Hepatocyte (in vitro differentiated cells): ENCODE measurements at regions not wholly inside any gene's neighbourhood (a gene's known extent, or its start where the extent isn't known, plus 50 kb on each side); places are given as distances from the start of the nearest gene placed in this dataset.

ENCODE experiments used
- DNase-seq: peaks from one replicate; pipeline ENCODE4 v3.0.0-alpha.2; 2016; ENCODE audit warnings: low spot score
- H2AFZ ChIP-seq: fragments of 200-600 bp; sonication (generic); 2 replicates; pipeline ENCODE4 v1.6.0; 2016; ENCODE audit warnings: antibody characterized with exemption, mild to moderate bottlenecking
- H3K27ac ChIP-seq: fragments of 200-600 bp; sonication (generic); 2 replicates; pipeline ENCODE4 v1.5.1; 2016; ENCODE audit warnings: mild to moderate bottlenecking
- H3K27me3 ChIP-seq: fragments of 200-600 bp; sonication (generic); 2 replicates; pipeline ENCODE4 v1.6.1; 2016
- H3K36me3 ChIP-seq: fragments of 200-600 bp; sonication (generic); replicated peaks from 2 replicates; pipeline ENCODE4 v1.5.1; 2016; ENCODE audit warnings: low read depth; ENCODE audit not compliant: insufficient read depth
- H3K4me1 ChIP-seq: fragments of 200-600 bp; sonication (generic); 2 replicates; pipeline ENCODE4 v1.5.1; 2016; ENCODE audit warnings: mild to moderate bottlenecking, moderate library complexity; ENCODE audit not compliant: insufficient read depth
- H3K4me2 ChIP-seq: fragments of 200-600 bp; sonication (generic); 2 replicates; pipeline ENCODE4 v1.6.0; 2016
- H3K4me3 ChIP-seq: fragments of 200-600 bp; sonication (generic); 2 replicates; pipeline ENCODE4 v1.5.1; 2016; ENCODE audit warnings: mild to moderate bottlenecking
- H3K79me2 ChIP-seq: fragments of 200-600 bp; sonication (generic); 2 replicates; pipeline ENCODE4 v1.6.0; 2017; ENCODE audit warnings: mild to moderate bottlenecking
- H3K9me2 ChIP-seq: fragments of 200-600 bp; sonication (generic); replicated peaks from 2 replicates; pipeline ENCODE4 v1.6.0; 2017; ENCODE audit warnings: mild to moderate bottlenecking; ENCODE audit not compliant: insufficient read depth
- H3K9me3 ChIP-seq: fragments of 200-600 bp; sonication (generic); 2 replicates; pipeline ENCODE4 v1.5.1; 2016; ENCODE audit warnings: low read depth, mild to moderate bottlenecking
- H4K20me1 ChIP-seq: fragments of 200-600 bp; sonication (generic); 2 replicates; pipeline ENCODE4 v1.6.0; 2016; ENCODE audit warnings: mild to moderate bottlenecking; ENCODE audit not compliant: insufficient read depth, poor library complexity, severe bottlenecking
- EZH2 ChIP-seq: fragments of 200-600 bp; sonication (generic); IDR thresholded peaks from 2 replicates; pipeline ENCODE4 v1.6.1; 2016; ENCODE audit warnings: antibody characterized with exemption, mild to moderate bottlenecking, borderline replicate concordance
- EZH2phosphoT487 ChIP-seq: fragments of 200-600 bp; sonication (generic); IDR thresholded peaks from one replicate; pipeline ENCODE4 v1.6.1; 2018; ENCODE audit warnings: antibody characterized with exemption, mild to moderate bottlenecking, low read depth, moderate library complexity; ENCODE audit not compliant: unreplicated experiment, severe bottlenecking
- WGBS: methylation state at CpG from one replicate; pipeline ENCODE4 v1.1.6; 2016; ENCODE audit warnings: low lambda C conversion rate; ENCODE audit errors: missing lambda C conversion rate; 5-methylcytosine and 5-hydroxymethylcytosine counted together
- TF ChIP-seq, protein P1 (sequence below): fragments of 200-600 bp; sonication (generic); IDR thresholded peaks from 2 replicates; pipeline ENCODE4 v1.5.1; 2016; ENCODE audit warnings: antibody characterized with exemption, mild to moderate bottlenecking; ENCODE audit not compliant: poor library complexity

DNA sequence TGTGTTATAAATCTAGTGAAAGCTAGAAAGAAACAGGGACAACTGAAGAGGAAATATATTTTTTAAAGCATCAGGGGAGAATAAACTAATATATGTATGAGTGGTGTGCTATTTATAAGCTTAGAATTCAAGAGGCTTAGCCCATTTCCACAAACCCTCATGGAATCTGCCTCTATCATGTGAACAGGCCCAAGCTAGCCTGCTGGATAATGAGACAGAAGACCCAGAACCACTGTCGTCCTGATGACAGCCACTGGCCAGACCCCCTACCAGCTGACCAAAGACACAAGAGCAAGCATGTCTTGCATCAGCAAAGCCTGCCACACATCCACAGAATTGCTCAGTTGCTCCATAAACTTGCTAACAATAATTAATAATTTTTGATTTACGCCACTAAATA lies 382.3 kb upstream of the NXPH2 start:
- TF ChIP-seq EZH2 (no peak), EZH2phosphoT487 (no peak)
- TF ChIP-seq, protein P1, sequence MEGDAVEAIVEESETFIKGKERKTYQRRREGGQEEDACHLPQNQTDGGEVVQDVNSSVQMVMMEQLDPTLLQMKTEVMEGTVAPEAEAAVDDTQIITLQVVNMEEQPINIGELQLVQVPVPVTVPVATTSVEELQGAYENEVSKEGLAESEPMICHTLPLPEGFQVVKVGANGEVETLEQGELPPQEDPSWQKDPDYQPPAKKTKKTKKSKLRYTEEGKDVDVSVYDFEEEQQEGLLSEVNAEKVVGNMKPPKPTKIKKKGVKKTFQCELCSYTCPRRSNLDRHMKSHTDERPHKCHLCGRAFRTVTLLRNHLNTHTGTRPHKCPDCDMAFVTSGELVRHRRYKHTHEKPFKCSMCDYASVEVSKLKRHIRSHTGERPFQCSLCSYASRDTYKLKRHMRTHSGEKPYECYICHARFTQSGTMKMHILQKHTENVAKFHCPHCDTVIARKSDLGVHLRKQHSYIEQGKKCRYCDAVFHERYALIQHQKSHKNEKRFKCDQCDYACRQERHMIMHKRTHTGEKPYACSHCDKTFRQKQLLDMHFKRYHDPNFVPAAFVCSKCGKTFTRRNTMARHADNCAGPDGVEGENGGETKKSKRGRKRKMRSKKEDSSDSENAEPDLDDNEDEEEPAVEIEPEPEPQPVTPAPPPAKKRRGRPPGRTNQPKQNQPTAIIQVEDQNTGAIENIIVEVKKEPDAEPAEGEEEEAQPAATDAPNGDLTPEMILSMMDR = no peak
- H3K9me3 ChIP-seq = no peaks in the 10 kb centered on the region
- no peak overlapping the region for H3K4me2 ChIP-seq
- no peaks in the 10 kb centered on the region for H3K27me3 ChIP-seq
- no peak for DNase-seq
- H3K9me2 ChIP-seq = no peaks in the 10 kb centered on the region
- 85% methylated on average over 2 of the region's 2 CpGs for WGBS
- no peaks in the 10 kb centered on the region for H4K20me1 ChIP-seq
- H3K79me2 ChIP-seq = no peaks in the 10 kb centered on the region
- H3K36me3 ChIP-seq = no peaks in the 10 kb centered on the region
- no peak overlapping the region for H3K27ac ChIP-seq
- H3K4me3 ChIP-seq = no peak overlapping the region
- no peak overlapping the region for H2AFZ ChIP-seq
- no peaks in the 10 kb centered on the region for H3K4me1 ChIP-seq

- no peaks in the 10 kb centered on the region for H4K20me1 ChIP-seq
- no peak for TF ChIP-seq EZH2
- TF ChIP-seq, protein P1 = no peak
- TF ChIP-seq EZH2phosphoT487 = no peak
- no peaks in the 10 kb centered on the region for H3K4me1 ChIP-seq
- WGBS = 75% methylated on average over 1 of the region's 1 CpG
- H3K4me2 ChIP-seq = no peak overlapping the region
- no peaks in the 10 kb centered on the region for H3K27me3 ChIP-seq
- H3K79me2 ChIP-seq = no peaks in the 10 kb centered on the region
- H3K27ac ChIP-seq = no peak overlapping the region
- no peaks in the 10 kb centered on the region for H3K9me2 ChIP-seq
- no peaks in the 10 kb centered on the region for H3K36me3 ChIP-seq
- H2AFZ ChIP-seq = no peak overlapping the region
- DNase-seq = no peak
- H3K4me3 ChIP-seq = no peak overlapping the region
- H3K9me3 ChIP-seq = no peaks in the 10 kb centered on the region
These were observed 380.6 kb upstream of the NXPH2 start for GRCh38 chr2:139160836-139161235.

GRCh38 chr2:139159177-139159576 lies 379.0 kb upstream of the NXPH2 start:
- 86% methylated on average over 3 of the region's 3 CpGs for WGBS
- DNase-seq = no peak
- H3K27me3 ChIP-seq = no peaks in the 10 kb centered on the region
- TF ChIP-seq EZH2 (no peak), EZH2phosphoT487 (no peak)
- TF ChIP-seq, protein P1 = no peak
- H3K27ac ChIP-seq = no peak overlapping the region
- H2AFZ ChIP-seq = no peak overlapping the region
- H3K9me2 ChIP-seq = no peaks in the 10 kb centered on the region
- no peak overlapping the region for H3K4me3 ChIP-seq
- no peak overlapping the region for H3K4me2 ChIP-seq
- H3K4me1 ChIP-seq = no peaks in the 10 kb centered on the region
- no peaks in the 10 kb centered on the region for H3K79me2 ChIP-seq
- no peaks in the 10 kb centered on the region for H3K36me3 ChIP-seq
- H4K20me1 ChIP-seq = no peaks in the 10 kb centered on the region
- H3K9me3 ChIP-seq = no peaks in the 10 kb centered on the region

DNA sequence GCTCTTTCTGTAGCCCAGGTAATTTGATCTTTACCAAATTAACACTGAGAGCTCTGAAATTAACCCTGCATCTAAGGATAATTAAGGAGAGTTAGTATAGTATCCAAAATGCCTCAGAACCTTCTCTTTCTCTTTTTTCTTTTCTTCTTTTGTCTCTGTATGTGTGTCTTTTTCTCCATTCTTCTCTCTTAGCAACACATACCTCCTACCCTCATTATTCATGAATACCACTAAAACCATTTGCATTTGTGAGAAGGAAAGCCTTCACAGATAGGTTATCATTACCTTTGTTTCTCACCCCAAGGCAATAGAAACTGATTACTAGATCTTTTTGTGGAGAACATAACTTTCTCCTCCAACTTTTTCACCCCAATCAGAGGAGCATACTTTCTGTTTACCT lies 376.5 kb upstream of the NXPH2 start:
- Histone ChIP-seq H3K4me3 (no peak overlapping the region), H3K4me2 (no peak overlapping the region), H3K4me1 (no peaks in the 10 kb centered on the region), H3K27me3 (no peaks in the 10 kb centered on the region), H3K9me3 (no peaks in the 10 kb centered on the region), H3K36me3 (no peaks in the 10 kb centered on the region), H3K9me2 (no peaks in the 10 kb centered on the region), H4K20me1 (no peaks in the 10 kb centered on the region), H2AFZ (no peak overlapping the region), H3K79me2 (no peaks in the 10 kb centered on the region), H3K27ac (no peak overlapping the region)
- TF ChIP-seq, protein P1 = no peak
- TF ChIP-seq EZH2 (no peak), EZH2phosphoT487 (no peak)
- no peak for DNase-seq
